ENCODE measurements at regions not wholly inside any gene's neighbourhood (a gene's known extent, or its start where the extent isn't known, plus 50 kb on each side); places are given as distances from the start of the nearest gene placed in this dataset.
A peak's percentile ranks its signal among the peaks of the same experiment; 100 is the strongest.

DNA sequence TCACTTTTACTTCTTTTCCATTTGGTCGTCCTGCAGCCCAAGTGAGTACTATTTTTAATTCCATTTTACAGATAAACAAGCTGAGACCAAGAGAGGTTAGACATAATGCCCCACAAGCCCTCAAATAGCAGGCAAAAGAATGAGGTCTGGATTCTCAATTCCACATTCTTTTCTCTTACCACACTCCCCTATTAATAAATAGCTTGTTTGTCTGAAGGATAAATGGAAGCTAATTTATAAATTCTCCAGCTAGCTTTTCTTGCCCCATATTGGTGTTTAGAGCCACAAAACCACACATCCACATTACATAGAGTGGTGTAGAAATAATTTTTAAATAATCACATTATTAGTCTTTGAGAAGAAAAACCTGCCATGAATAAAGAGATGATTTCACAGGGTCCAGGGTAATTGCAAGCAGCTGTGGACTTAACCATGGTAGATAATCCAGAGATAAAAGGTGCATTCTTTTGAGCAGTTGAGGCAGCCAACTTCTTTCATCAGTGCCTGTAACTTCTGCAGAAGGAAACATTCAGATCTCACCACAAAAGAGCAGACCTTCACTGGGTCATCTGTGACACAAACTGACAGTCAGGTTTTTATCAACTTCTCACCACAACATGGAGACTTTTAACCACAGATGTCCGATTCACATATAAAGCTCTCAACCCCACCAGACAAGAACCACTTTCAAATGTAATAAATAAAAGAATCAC, 313.4 kb upstream of the STT3B start:
- H2BK20ac ChIP-seq (ENCODE audit: low read depth, low read length) = no peak overlapping the region
- ChIA-PET POLR2A (ENCODE audit: unreplicated experiment) (no interaction called here), CTCF (no interaction called here)
- ATAC-seq (ENCODE audit: low read depth) = no peak; the same call in 1 of the 2 replicates
- H3K14ac ChIP-seq (replicated peaks; ENCODE audit: low read depth, low read length) = no peak overlapping the region
- H3K9me3 ChIP-seq (ENCODE audit: control insufficient read depth, insufficient read depth, low read length) = no peaks in the 10 kb centered on the region
- H4K8ac ChIP-seq (ENCODE audit: low read depth in 2 of 2, low read length in 2 of 2) = no peak overlapping the region
- in situ Hi-C loops (cut with MboI; ENCODE audit: low sequenced_read_pairs) (no loop called here), dilution Hi-C loops (cut with HindIII; ENCODE audit: low sequenced_read_pairs, unreplicated experiment) (no loop called here), intact Hi-C loops (cut with micrococcal nuclease) (no loop called here)
- no peak overlapping the region for H4K91ac ChIP-seq (ENCODE audit: insufficient read depth, low read depth, low read length)
- H3K4ac ChIP-seq (ENCODE audit: low read depth, low read length) = no peak overlapping the region
- no peak overlapping the region for H3K27ac ChIP-seq (ENCODE audit: insufficient read depth, low read length)
- peaks cover 2% of the 10 kb centered on the region; the same call in 1 of the 2 replicates for H3K27me3 ChIP-seq (ENCODE audit: control insufficient read depth, insufficient read depth, low read length)
- no peak overlapping the region for H4K5ac ChIP-seq (ENCODE audit: low read depth, low read length)
- no CpG with 5 or more reads among the region's 2 CpGs for WGBS, 2 experiments (ENCODE audit: extremely low coverage in 2 of 2, insufficient read length in 1 of 2)
- no peak overlapping the region for H2BK120ac ChIP-seq (ENCODE audit: low read depth, low read length)
- H3K4me3 ChIP-seq (ENCODE audit: insufficient read depth, low read depth, low read length) = no peak overlapping the region
- H2AFZ ChIP-seq (replicated peaks; ENCODE audit: low read length, poor library complexity) = no peak overlapping the region
- no peak overlapping the region for H3K18ac ChIP-seq (ENCODE audit: low read depth, low read length)
- no peaks in the 10 kb centered on the region for H3K4me1 ChIP-seq (ENCODE audit: control insufficient read depth, insufficient read depth, low read length)
- H3K56ac ChIP-seq (ENCODE audit: extremely low read depth, insufficient read depth, low read length) = no peak overlapping the region
- no peak overlapping the region for H2BK15ac ChIP-seq (ENCODE audit: low read depth, low read length)
- BruUV-seq (replicated peaks) = no TSS peak
- no peak overlapping the region for H2AK5ac ChIP-seq (ENCODE audit: low read depth, low read length)
- peak; percentile 15 for DNase-seq
- H2BK5ac ChIP-seq (ENCODE audit: low read depth, low read length, poor library complexity, severe bottlenecking) = no peak overlapping the region
- no peak overlapping the region for H3K23ac ChIP-seq (ENCODE audit: low read depth, low read length)
- no peak overlapping the region for H2AK9ac ChIP-seq (replicated peaks; ENCODE audit: low read depth, low read length, poor library complexity)
- no peaks in the 10 kb centered on the region for H4K20me1 ChIP-seq (ENCODE audit: insufficient read depth, low read length)
- no peak overlapping the region for H3K9ac ChIP-seq (ENCODE audit: low read depth, low read length)
- H3K9me1 ChIP-seq (ENCODE audit: insufficient read depth, low read length) = no peaks in the 10 kb centered on the region
- H3K4me2 ChIP-seq (ENCODE audit: low read depth, low read length) = no peak overlapping the region
- TF ChIP-seq FOS (IDR thresholded peaks at IDR 0.05; ENCODE audit: low read depth, low read length) (no peak), CEBPB (IDR thresholded peaks at IDR 0.05; ENCODE audit: low read depth, low read length) (no peak), MAFK (IDR thresholded peaks at IDR 0.05; ENCODE audit: low read depth, low read length) (no peak)
- H3K36me3 ChIP-seq (ENCODE audit: control insufficient read depth, insufficient read depth, low read length) = no peaks in the 10 kb centered on the region
- no peaks in the 10 kb centered on the region for H3K79me1 ChIP-seq (ENCODE audit: low read depth in 1 of 2, low read length in 2 of 2)

All from IMR-90 (cell line).